ENCODE measurements at regions not wholly inside any gene's neighbourhood (a gene's known extent, or its start where the extent isn't known, plus 50 kb on each side); places are given as distances from the start of the nearest gene placed in this dataset.
"Not testable (repeated sequence)": the region's sequence is repeated elsewhere in the genome, so short reads cannot be mapped to it uniquely, and the experiment has no call there.

DNA sequence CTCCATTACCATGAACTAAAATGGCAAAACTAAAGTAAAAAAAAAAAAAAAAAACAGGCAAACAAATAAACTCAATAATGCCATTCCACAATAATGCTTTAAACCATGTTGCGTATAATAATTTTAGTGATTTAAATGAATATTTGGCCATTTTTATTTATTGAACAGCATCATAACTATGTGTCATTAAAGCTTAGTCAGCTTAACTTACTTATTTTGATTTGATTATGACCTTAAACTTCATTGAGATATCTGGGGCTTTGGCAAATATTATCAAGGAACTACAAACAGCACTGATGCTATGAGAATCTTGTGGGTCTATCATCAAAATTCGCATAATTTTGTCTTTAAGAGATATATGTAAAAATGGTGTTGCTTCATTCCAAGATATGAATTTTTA is 1610.3 kb upstream of the NUDT12 start:
- no peak overlapping the region for H3K4me3 ChIP-seq (ENCODE audit: low read depth, low read length)
- no peak for DNase-seq (ENCODE audit: low read depth)
- TF ChIP-seq, protein P1, sequence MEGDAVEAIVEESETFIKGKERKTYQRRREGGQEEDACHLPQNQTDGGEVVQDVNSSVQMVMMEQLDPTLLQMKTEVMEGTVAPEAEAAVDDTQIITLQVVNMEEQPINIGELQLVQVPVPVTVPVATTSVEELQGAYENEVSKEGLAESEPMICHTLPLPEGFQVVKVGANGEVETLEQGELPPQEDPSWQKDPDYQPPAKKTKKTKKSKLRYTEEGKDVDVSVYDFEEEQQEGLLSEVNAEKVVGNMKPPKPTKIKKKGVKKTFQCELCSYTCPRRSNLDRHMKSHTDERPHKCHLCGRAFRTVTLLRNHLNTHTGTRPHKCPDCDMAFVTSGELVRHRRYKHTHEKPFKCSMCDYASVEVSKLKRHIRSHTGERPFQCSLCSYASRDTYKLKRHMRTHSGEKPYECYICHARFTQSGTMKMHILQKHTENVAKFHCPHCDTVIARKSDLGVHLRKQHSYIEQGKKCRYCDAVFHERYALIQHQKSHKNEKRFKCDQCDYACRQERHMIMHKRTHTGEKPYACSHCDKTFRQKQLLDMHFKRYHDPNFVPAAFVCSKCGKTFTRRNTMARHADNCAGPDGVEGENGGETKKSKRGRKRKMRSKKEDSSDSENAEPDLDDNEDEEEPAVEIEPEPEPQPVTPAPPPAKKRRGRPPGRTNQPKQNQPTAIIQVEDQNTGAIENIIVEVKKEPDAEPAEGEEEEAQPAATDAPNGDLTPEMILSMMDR (conservative IDR thresholded peaks at IDR 0.05; ENCODE audit: low read depth, low read length): no peak

DNA sequence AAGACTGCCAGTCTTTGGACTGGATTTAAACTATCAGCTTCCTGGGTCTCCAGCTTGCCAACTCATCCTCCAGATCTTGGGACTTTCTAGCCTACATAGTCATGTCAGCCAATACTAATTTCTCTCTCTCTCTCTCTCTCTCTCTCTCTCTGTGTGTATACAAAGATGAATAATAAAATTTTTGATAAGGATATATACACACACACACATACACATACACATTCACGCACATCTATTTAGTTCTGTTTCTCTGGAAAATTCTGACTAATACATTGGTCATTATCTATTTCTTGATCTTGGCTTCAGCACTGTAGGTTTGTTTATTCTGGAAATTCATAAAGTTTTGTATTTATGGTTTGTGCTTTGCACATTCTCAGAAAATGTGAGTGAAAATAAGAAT is 1606.2 kb upstream of the NUDT12 start:
- DNase-seq (ENCODE audit: low read depth): no peak
- TF ChIP-seq, protein P1 (conservative IDR thresholded peaks at IDR 0.05; ENCODE audit: low read depth, low read length): no peak
- H3K4me3 ChIP-seq (ENCODE audit: low read depth, low read length): no peak overlapping the region

DNA sequence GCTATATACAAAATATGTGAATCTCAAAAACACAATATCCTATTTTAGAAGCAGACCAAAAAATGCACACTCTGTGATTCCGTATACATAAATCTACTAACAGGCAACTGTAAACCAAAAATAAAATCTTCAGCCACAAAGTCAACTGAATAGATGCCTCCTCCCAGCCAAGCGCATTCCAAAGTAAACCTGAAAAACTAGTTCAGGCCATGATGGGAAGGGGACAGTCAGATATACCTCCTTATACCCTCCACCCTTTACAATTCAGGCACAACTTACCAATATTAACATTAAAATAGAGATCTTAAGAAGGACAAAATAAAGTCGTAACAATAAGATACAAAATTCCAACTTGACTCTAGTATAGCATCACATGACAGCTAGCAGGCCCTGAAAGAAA is 1604.5 kb upstream of the NUDT12 start:
- DNase-seq (ENCODE audit: low read depth): no peak
- TF ChIP-seq, protein P1 (conservative IDR thresholded peaks at IDR 0.05; ENCODE audit: low read depth, low read length): no peak
- H3K4me3 ChIP-seq (ENCODE audit: low read depth, low read length): no peak overlapping the region

DNA sequence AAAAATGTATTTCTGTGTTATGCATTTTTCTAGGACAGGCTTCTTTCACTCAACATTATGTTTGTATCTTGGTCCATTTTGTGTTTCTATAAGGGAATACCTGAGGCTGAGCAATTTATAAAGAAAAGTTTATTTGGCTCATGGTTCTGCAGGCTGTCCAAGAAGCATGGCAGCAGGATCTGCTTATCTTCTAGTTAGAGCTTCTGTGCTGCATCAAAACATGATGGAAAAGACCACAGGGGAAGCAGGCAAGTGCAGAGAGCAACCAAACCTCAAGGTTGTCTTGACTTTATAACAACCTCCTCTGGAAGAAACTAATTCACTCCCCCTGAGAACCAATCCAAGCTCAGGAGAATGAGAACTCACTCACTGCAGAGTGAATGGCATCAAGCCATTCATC is 1601.0 kb upstream of the NUDT12 start:
- no peak for DNase-seq (ENCODE audit: low read depth)
- no peak overlapping the region for H3K4me3 ChIP-seq (ENCODE audit: low read depth, low read length)
- TF ChIP-seq, protein P1 (conservative IDR thresholded peaks at IDR 0.05; ENCODE audit: low read depth, low read length): no peak

DNA sequence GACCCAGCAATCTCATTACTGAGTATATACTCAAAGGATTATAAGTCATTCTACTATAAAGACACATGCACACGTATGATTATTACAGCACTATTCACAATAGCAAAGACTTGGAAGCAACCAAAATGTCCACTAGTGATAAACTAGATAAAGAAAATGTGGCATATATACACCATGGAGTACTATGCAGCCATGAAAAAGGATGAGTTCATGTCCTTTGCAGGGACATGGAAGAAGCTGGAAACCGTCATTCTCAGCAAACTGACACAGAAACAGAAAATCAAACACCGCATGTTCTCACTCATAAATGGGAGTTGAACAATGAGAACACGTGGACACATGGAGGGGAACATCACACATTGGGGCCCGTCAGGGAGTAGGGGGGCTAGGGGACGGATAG is 1600.0 kb upstream of the NUDT12 start:
- H3K4me3 ChIP-seq (ENCODE audit: low read depth, low read length); DNase-seq (ENCODE audit: low read depth): not testable (repeated sequence)

DNA sequence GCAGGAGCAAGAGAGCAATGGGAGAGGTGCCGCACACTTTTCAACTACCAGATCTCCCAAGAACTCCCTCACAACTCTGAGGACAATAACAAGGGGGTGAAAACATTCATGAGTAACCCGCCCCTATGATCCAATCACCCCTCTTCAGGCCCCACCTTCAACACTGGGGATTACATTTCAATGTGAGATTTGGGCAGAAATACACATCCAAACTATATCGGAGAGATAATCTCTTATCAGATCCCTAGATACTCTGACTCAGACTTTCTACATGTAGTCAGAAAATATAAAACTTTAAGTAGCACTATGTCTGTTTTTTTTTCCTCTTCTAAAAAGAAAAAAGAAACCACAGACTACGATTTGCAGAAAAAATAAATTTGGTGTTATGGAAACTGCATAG is 1595.9 kb upstream of the NUDT12 start:
- TF ChIP-seq, protein P1 (conservative IDR thresholded peaks at IDR 0.05; ENCODE audit: low read depth, low read length): no peak
- no peak overlapping the region for H3K4me3 ChIP-seq (ENCODE audit: low read depth, low read length)
- DNase-seq (ENCODE audit: low read depth): no peak

DNA sequence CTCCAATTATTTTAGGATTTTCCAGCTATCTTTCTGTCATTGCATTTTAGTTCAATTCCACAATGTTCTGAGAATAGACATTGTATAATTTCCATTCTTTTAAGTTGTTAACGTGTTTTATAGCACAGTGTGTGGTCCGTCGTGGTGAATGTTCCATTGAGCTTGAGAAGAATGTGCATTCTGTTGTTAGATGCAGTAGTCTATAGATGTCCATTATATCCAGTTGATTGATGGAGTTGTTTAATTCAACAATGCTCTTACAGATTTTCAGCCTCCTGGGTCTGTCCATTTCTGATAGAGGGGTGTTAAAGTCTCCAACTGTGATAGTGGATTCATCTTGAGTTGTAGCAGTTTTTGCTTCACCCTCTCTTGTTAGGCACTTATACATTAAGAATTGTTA is 1587.7 kb upstream of the NUDT12 start:
- H3K4me3 ChIP-seq (ENCODE audit: low read depth, low read length): no peak overlapping the region
- DNase-seq (ENCODE audit: low read depth): no peak
- TF ChIP-seq, protein P1 (conservative IDR thresholded peaks at IDR 0.05; ENCODE audit: low read depth, low read length): no peak

DNA sequence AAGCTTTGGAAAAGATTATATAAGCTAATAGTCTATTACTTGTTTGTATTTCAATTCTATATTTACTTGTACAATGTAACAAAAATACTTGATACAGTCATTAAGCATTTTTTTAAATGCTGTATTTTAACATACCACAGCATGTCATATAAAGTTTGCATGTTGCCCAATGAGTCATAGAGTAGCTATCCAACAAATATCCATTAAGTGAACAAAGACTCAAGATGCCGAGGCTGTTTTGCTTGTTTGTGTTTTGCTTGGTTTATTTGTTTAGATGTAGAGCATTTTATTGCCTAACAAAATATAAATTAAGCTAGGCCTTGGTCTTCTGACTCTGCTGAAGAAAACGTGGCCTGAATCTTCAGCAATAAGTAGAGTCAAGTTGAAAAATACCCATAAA is 1584.3 kb upstream of the NUDT12 start:
- H3K4me3 ChIP-seq (ENCODE audit: low read depth, low read length): no peak overlapping the region
- DNase-seq (ENCODE audit: low read depth): peak; percentile 7
- TF ChIP-seq, protein P1 (conservative IDR thresholded peaks at IDR 0.05; ENCODE audit: low read depth, low read length): no peak

Measured in choroid plexus epithelial cell (primary cell).